ENCODE measurements at regions not wholly inside any gene's neighbourhood (a gene's known extent, or its start where the extent isn't known, plus 50 kb on each side); places are given as distances from the start of the nearest gene placed in this dataset.

DNA sequence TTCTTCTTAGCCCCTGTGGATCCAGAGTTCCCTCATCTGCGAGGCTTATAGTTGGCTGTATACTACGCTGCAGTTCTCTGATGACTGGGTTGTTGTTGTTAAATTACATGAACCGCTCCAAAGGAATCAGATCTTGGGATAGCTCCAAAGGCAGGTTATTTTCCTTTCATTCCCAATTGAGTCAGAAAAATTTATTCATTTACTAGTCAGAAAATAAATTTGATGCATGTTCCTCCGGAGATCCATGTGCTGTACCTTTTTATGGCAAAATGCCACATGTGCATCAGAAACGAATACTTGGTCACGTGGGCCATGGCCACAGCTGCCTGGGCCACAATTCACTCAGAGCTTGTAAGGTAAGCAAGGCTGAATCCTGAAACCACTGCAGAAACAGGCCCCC, 304.0 kb downstream of the NR2F1-AS1 start:
- peaks cover 9% of the 10 kb centered on the region for H3K4me1 ChIP-seq (ENCODE audit: control insufficient read depth, insufficient read depth, low read length, poor library complexity, severe bottlenecking)
- H3K36me3 ChIP-seq (ENCODE audit: control insufficient read depth, insufficient read depth, low read length) = no peaks in the 10 kb centered on the region
- peaks cover 7% of the 10 kb centered on the region for H3K9me3 ChIP-seq (ENCODE audit: control insufficient read depth, low read length)
- H3K27ac ChIP-seq (ENCODE audit: low read depth, low read length, severe bottlenecking) = no peak overlapping the region
- H3K4me3 ChIP-seq (ENCODE audit: extremely low read depth, insufficient read depth, low read length, poor library complexity, severe bottlenecking) = no peak overlapping the region
- 98 to 100% methylated on average over 3 to 6 of the region's 6 CpGs for WGBS, 2 experiments (ENCODE audit: insufficient coverage in 2 of 2)

DNA sequence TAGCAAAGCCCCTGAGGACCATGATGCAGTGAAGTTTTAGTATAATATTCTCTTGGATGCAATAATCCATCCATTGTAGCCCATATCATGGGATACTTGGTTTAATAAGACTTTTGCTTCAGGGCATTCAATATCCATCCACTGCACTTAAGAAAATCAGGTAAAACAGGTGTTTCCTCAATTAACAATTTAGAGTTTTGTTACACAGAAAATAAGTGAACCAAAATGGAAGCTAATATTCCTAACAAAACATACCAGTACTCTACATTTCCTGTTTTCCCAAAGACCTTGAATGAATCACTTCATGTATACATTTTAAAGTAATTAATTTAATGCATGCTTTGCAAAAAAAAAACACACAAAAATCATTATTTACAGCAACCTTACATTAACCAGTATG, 305.6 kb downstream of the NR2F1-AS1 start:
- Histone ChIP-seq H3K9me3 (ENCODE audit: control insufficient read depth, low read length) (peaks cover 9% of the 10 kb centered on the region), H3K4me3 (ENCODE audit: extremely low read depth, insufficient read depth, low read length, poor library complexity, severe bottlenecking) (no peak overlapping the region), H3K27ac (ENCODE audit: low read depth, low read length, severe bottlenecking) (no peak overlapping the region), H3K36me3 (ENCODE audit: control insufficient read depth, insufficient read depth, low read length) (no peaks in the 10 kb centered on the region), H3K4me1 (ENCODE audit: control insufficient read depth, insufficient read depth, low read length, poor library complexity, severe bottlenecking) (peaks cover 9% of the 10 kb centered on the region)

DNA sequence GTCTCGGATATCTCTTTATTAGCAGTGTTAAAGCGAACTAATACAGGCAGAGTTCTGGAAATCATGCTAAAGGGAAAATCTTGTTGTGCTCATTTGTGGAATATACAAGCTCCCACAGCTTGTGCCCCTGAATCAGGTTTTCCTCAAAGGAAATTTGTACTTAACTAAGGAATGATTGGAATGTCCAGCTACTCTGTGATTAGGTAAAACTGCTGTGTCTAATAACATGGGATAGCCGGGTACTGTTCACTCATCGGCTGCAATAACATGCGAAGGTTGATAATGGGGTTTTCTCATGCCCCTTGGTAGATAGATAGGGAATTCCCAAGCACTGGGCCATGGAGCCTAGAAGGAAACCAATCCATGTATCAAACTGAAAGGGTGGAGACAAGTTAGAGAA, 306.7 kb downstream of the NR2F1-AS1 start:
- Histone ChIP-seq H3K4me3 (ENCODE audit: extremely low read depth, insufficient read depth, low read length, poor library complexity, severe bottlenecking) (no peak overlapping the region), H3K36me3 (ENCODE audit: control insufficient read depth, insufficient read depth, low read length) (no peaks in the 10 kb centered on the region), H3K27ac (ENCODE audit: low read depth, low read length, severe bottlenecking) (peak overlapping the region; percentile 63), H3K4me1 (ENCODE audit: control insufficient read depth, insufficient read depth, low read length, poor library complexity, severe bottlenecking) (peaks cover 9% of the 10 kb centered on the region), H3K9me3 (ENCODE audit: control insufficient read depth, low read length) (peaks cover 9% of the 10 kb centered on the region)
- WGBS, 2 experiments (ENCODE audit: insufficient coverage in 2 of 2) = 83 to 98% methylated on average over 5 of the region's 5 CpGs

DNA sequence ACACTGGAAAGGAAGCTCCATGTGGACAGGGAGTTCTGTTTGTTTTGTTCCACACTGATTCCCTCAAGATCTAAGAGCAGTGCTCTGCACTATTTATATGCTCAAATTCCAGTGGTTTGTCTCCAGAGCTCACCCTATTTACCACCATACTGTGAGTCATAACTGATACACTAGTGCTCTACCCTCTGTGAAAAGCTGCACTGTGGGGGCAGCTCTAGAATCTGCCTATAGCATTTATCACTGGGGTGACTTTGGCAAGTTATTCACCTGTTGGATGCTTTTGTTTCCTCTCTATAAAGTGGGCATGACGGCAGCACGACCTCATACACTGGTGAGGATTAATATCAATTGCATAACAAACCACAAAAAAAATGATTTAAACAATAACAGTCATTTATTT, 307.8 kb downstream of the NR2F1-AS1 start:
- no peaks in the 10 kb centered on the region for H3K36me3 ChIP-seq (ENCODE audit: control insufficient read depth, insufficient read depth, low read length)
- no peak overlapping the region for H3K27ac ChIP-seq (ENCODE audit: low read depth, low read length, severe bottlenecking)
- H3K9me3 ChIP-seq (ENCODE audit: control insufficient read depth, low read length) = peaks cover 9% of the 10 kb centered on the region
- H3K4me1 ChIP-seq (ENCODE audit: control insufficient read depth, insufficient read depth, low read length, poor library complexity, severe bottlenecking) = peaks cover 9% of the 10 kb centered on the region
- H3K4me3 ChIP-seq (ENCODE audit: extremely low read depth, insufficient read depth, low read length, poor library complexity, severe bottlenecking) = no peak overlapping the region
- WGBS, 2 experiments (ENCODE audit: insufficient coverage in 2 of 2) = 82% methylated on average over 2 of the region's 2 CpGs; no CpG with 5 or more reads in 1 of the 2 experiments

DNA sequence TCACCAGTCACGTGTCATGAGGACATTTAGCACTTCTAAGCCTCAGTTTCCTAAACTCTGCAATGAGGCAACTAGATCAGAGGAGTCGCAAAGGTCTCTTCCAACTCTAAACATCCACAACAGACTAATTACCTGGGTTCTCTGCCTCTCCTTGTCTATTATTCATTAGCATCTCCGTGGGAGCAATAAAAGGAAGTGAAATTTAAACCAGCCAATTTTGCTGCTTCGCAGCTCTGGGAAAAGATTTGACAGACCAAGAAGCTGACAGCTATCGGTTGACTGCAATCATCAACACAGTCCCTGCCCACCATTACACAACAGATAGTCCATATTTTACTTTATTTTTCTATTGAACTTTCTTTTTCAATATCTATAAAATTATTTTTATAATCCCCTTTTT, 308.9 kb downstream of the NR2F1-AS1 start:
- Histone ChIP-seq H3K4me1 (ENCODE audit: control insufficient read depth, insufficient read depth, low read length, poor library complexity, severe bottlenecking) (peaks cover 9% of the 10 kb centered on the region), H3K36me3 (ENCODE audit: control insufficient read depth, insufficient read depth, low read length) (no peaks in the 10 kb centered on the region), H3K9me3 (ENCODE audit: control insufficient read depth, low read length) (peaks cover 9% of the 10 kb centered on the region), H3K27ac (ENCODE audit: low read depth, low read length, severe bottlenecking) (no peak overlapping the region), H3K4me3 (ENCODE audit: extremely low read depth, insufficient read depth, low read length, poor library complexity, severe bottlenecking) (no peak overlapping the region)
- WGBS, 2 experiments (ENCODE audit: insufficient coverage in 2 of 2) = 95 to 97% methylated on average over 3 to 4 of the region's 5 CpGs

DNA sequence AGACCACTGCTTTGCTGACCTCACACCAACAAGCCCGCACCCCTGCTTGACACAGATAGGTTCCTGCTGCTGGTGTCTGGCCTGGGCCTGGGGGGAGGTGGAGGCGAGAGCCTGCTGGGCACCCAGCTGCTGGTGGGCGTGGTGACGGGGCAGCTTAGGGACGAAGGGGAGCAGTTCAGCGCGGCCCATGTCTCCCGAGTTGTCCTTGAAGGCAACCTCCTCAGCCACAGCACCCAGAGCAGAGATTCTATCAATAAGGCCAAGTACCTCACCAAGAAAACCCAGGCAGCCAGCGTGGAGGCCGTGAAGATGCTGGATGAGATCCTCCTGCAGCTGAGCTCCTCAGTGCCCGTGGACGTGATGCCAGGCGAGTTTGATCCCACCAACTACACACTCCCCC, 313.3 kb downstream of the NR2F1-AS1 start:
- peaks cover 7% of the 10 kb centered on the region for H3K9me3 ChIP-seq (ENCODE audit: control insufficient read depth, low read length)
- no peak overlapping the region for H3K27ac ChIP-seq (ENCODE audit: low read depth, low read length, severe bottlenecking)
- H3K4me3 ChIP-seq (ENCODE audit: extremely low read depth, insufficient read depth, low read length, poor library complexity, severe bottlenecking) = no peak overlapping the region
- H3K4me1 ChIP-seq (ENCODE audit: control insufficient read depth, insufficient read depth, low read length, poor library complexity, severe bottlenecking) = no peaks in the 10 kb centered on the region
- WGBS, 2 experiments (ENCODE audit: insufficient coverage in 2 of 2) = 85 to 91% methylated on average over 9 to 10 of the region's 13 CpGs
- no peaks in the 10 kb centered on the region for H3K36me3 ChIP-seq (ENCODE audit: control insufficient read depth, insufficient read depth, low read length)

DNA sequence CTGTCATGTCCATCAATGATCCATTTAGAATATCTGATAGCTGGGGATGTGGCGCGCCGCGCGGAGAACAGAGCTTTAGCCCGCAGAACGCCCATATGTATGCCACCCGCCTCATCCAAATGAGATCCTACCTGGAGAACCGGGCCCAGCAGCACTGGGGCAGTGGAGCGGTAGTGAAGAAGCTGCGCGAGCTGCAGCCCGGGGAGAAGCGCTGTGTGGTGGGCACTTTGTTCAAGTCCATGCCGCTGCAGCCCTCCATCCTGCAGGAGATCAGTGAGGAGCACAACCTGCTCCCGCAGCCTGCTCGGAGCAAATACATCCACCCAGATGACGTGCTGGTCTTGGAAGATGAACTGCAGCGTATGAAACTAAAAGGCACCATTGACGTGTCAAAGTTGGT, 313.7 kb downstream of the NR2F1-AS1 start:
- Histone ChIP-seq H3K27ac (ENCODE audit: low read depth, low read length, severe bottlenecking) (no peak overlapping the region), H3K4me3 (ENCODE audit: extremely low read depth, insufficient read depth, low read length, poor library complexity, severe bottlenecking) (no peak overlapping the region), H3K9me3 (ENCODE audit: control insufficient read depth, low read length) (peaks cover 4% of the 10 kb centered on the region), H3K36me3 (ENCODE audit: control insufficient read depth, insufficient read depth, low read length) (no peaks in the 10 kb centered on the region), H3K4me1 (ENCODE audit: control insufficient read depth, insufficient read depth, low read length, poor library complexity, severe bottlenecking) (no peaks in the 10 kb centered on the region)
- WGBS, 2 experiments (ENCODE audit: insufficient coverage in 2 of 2) = 92 to 96% methylated on average over 19 to 20 of the region's 20 CpGs

DNA sequence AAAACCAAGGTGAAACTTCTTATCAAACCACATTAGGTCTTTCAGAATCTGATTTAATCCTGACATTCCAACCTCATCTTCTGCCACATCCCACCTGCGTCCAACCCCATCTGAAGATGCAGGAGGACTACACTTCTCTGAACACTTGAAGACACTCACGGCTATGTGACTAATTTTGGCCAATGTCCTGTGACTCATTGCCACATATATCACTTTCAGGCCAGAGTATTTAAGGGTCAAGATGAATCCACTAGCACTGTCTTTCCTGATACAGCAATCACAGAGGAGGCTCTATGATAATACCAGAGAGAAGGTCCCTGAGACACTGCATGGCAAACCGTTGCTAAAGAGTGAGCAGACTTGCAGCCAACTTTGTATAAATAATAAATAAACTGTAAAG, 323.4 kb downstream of the NR2F1-AS1 start:
- WGBS, 2 experiments (ENCODE audit: insufficient coverage in 2 of 2) = 100% methylated on average over 1 to 2 of the region's 3 CpGs
- Histone ChIP-seq H3K4me3 (ENCODE audit: extremely low read depth, insufficient read depth, low read length, poor library complexity, severe bottlenecking) (no peak overlapping the region), H3K9me3 (ENCODE audit: control insufficient read depth, low read length) (no peaks in the 10 kb centered on the region), H3K27ac (ENCODE audit: low read depth, low read length, severe bottlenecking) (no peak overlapping the region), H3K4me1 (ENCODE audit: control insufficient read depth, insufficient read depth, low read length, poor library complexity, severe bottlenecking) (no peaks in the 10 kb centered on the region), H3K36me3 (ENCODE audit: control insufficient read depth, insufficient read depth, low read length) (no peaks in the 10 kb centered on the region)

DNA sequence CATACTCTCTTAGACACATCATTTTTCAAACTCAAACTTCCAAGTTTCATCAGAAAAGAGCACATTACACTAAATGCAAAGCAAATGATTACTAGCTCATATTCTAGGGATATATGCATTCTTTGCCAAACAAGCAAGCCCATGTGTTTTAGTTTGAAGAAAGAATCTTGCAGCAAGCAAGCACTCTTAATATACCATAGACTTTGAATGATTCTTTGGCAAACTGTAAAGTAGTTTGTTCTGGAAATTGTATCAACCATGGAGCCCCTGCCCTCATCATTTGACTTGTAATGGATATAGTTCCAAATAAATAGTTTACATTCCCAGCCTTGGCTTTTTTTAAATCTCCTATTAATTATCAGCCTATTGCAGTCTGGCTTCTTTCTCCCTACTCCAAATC, 325.2 kb downstream of the NR2F1-AS1 start:
- Histone ChIP-seq H3K9me3 (ENCODE audit: control insufficient read depth, low read length) (no peaks in the 10 kb centered on the region), H3K36me3 (ENCODE audit: control insufficient read depth, insufficient read depth, low read length) (no peaks in the 10 kb centered on the region), H3K27ac (ENCODE audit: low read depth, low read length, severe bottlenecking) (no peak overlapping the region), H3K4me1 (ENCODE audit: control insufficient read depth, insufficient read depth, low read length, poor library complexity, severe bottlenecking) (peaks cover 4% of the 10 kb centered on the region), H3K4me3 (ENCODE audit: extremely low read depth, insufficient read depth, low read length, poor library complexity, severe bottlenecking) (no peak overlapping the region)

DNA sequence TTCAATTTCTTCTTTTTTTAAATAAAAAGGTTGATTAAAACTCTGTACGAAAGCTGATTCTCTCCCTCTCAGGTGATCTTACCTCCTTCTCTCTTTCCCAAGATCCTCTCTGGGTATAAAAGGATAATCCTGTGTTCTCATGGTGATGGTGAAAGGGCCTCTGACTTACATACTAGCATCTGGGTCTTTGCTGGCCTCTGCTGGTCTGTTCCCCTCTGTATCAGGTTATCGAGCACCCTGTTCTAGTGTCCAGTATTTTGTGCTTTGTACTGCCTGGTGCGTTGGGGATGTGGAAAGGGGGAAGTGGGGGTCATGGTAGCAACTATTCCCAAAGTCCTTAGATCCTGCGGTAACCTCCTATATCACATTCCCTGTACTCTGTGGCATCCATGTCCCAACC, 328.9 kb downstream of the NR2F1-AS1 start:
- WGBS, 2 experiments (ENCODE audit: insufficient coverage in 2 of 2) = 80 to 100% methylated on average over 1 of the region's 4 CpGs
- Histone ChIP-seq H3K4me1 (ENCODE audit: control insufficient read depth, insufficient read depth, low read length, poor library complexity, severe bottlenecking) (peaks cover 16% of the 10 kb centered on the region), H3K36me3 (ENCODE audit: control insufficient read depth, insufficient read depth, low read length) (no peaks in the 10 kb centered on the region), H3K27ac (ENCODE audit: low read depth, low read length, severe bottlenecking) (no peak overlapping the region), H3K4me3 (ENCODE audit: extremely low read depth, insufficient read depth, low read length, poor library complexity, severe bottlenecking) (no peak overlapping the region), H3K9me3 (ENCODE audit: control insufficient read depth, low read length) (no peaks in the 10 kb centered on the region)

DNA sequence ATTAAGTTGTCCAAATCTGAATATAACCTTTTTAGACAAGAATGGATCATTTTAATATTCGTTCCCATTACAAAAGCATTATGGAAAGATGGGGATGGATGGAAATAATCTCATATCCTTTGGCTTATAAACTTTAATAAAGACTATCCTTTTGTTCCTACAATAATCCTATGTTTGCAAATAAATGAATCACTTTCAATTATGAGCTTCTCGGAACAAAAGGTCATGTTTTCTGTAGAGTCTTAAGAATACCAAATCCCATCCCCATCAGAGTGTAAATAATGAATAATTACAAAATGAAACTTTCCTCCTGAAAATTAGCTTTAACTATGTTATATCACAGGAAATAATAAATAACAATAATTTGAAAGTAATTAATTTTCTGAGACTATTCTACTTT, 329.7 kb downstream of the NR2F1-AS1 start:
- H3K36me3 ChIP-seq (ENCODE audit: control insufficient read depth, insufficient read depth, low read length) = no peaks in the 10 kb centered on the region
- no CpG with 5 or more reads among the region's 2 CpGs for WGBS, 2 experiments (ENCODE audit: insufficient coverage in 2 of 2)
- H3K27ac ChIP-seq (ENCODE audit: low read depth, low read length, severe bottlenecking) = no peak overlapping the region
- H3K9me3 ChIP-seq (ENCODE audit: control insufficient read depth, low read length) = no peaks in the 10 kb centered on the region
- no peak overlapping the region for H3K4me3 ChIP-seq (ENCODE audit: extremely low read depth, insufficient read depth, low read length, poor library complexity, severe bottlenecking)
- H3K4me1 ChIP-seq (ENCODE audit: control insufficient read depth, insufficient read depth, low read length, poor library complexity, severe bottlenecking) = peaks cover 19% of the 10 kb centered on the region

DNA sequence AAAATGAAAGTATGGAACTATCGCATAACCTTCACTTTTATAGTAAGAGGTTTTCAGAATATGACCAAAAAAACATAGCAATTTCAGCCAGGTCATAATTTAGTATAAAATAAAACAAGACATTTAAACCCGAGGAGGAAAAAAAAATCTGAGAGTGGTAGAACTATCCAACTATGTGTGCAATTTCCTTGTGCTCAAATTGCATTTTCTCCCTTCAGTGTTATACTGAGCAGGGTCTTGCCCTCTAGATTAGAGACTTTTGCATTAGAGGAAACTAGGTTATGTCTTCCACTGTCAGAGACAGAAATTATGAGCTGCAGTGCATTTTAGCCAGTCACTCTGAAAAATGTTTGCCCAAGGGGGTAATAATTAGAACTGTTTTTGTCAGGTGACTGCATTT, 330.6 kb downstream of the NR2F1-AS1 start:
- Histone ChIP-seq H3K36me3 (ENCODE audit: control insufficient read depth, insufficient read depth, low read length) (no peaks in the 10 kb centered on the region), H3K4me1 (ENCODE audit: control insufficient read depth, insufficient read depth, low read length, poor library complexity, severe bottlenecking) (peaks cover 29% of the 10 kb centered on the region), H3K27ac (ENCODE audit: low read depth, low read length, severe bottlenecking) (peak overlapping the region; percentile 18), H3K9me3 (ENCODE audit: control insufficient read depth, low read length) (no peaks in the 10 kb centered on the region), H3K4me3 (ENCODE audit: extremely low read depth, insufficient read depth, low read length, poor library complexity, severe bottlenecking) (no peak overlapping the region)
- no CpG with 5 or more reads among the region's 2 CpGs for WGBS, 2 experiments (ENCODE audit: insufficient coverage in 2 of 2)
